Transverse colon (tissue), 4 donors: ENCODE measurements at regions not wholly inside any gene's neighbourhood (a gene's known extent, or its start where the extent isn't known, plus 50 kb on each side); places are given as distances from the start of the nearest gene placed in this dataset.

Source experiments
- CTCF ChIP-seq, 5 experiments: fragments of 200-600 bp in 3 of 5; fragments of 450-650 bp in 2 of 5; sonication (generic) in 3 of 5; IDR thresholded peaks; 1 replicate in 2 of 5; 2 replicates in 3 of 5; pipeline ENCODE4 v1.5.1; 2016 to 2017; ENCODE audit warnings: antibody characterized with exemption in 5 of 5, inconsistent platforms in 3 of 5, mild to moderate bottlenecking in 2 of 5, moderate library complexity in 1 of 5
- POLR2A ChIP-seq: fragments of 450-650 bp; IDR thresholded peaks from one replicate; pipeline ENCODE4 v1.6.1; 2016; ENCODE audit warnings: antibody characterized with exemption, mild to moderate bottlenecking, moderate library complexity
- POLR2AphosphoS5 ChIP-seq, 3 donors: sonication (generic); formaldehyde crosslinking; IDR thresholded peaks; one replicate each; pipeline ENCODE4 v1.6.1; 2016; ENCODE audit warnings: antibody characterized with exemption in 3 of 3

GRCh38 chr13:112158961-112159360 is 92.0 kb downstream of the SOX1 start:
- TF ChIP-seq CTCF (IDR thresholded peaks at IDR 0.05) (no peak), POLR2A (no peak), POLR2AphosphoS5 (IDR thresholded peaks at IDR 0.05) (no peak)
